ENCODE measurements at regions not wholly inside any gene's neighbourhood (a gene's known extent, or its start where the extent isn't known, plus 50 kb on each side); places are given as distances from the start of the nearest gene placed in this dataset.

DNA sequence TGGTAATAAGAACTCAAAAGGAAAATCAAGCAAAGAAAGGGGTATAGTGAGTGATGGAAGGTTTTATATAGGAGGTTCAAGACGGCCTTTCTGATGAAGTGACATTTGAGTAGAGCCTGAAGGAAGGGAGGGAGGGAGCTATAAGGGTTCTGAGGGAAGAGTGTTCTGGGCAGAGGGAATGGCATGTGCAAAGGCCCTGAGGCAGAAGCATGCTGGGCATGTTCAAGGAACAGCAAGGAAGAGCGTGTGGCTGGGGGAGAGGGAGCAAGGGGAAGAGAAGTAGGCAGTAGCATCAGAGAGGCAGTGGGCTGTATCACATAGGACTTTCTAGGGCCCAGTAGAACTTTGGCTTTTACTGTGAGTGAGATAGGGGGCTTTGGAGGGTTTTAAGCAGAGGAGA lies 108.9 kb upstream of the NAV2 start:
- TF ChIP-seq, protein P1, sequence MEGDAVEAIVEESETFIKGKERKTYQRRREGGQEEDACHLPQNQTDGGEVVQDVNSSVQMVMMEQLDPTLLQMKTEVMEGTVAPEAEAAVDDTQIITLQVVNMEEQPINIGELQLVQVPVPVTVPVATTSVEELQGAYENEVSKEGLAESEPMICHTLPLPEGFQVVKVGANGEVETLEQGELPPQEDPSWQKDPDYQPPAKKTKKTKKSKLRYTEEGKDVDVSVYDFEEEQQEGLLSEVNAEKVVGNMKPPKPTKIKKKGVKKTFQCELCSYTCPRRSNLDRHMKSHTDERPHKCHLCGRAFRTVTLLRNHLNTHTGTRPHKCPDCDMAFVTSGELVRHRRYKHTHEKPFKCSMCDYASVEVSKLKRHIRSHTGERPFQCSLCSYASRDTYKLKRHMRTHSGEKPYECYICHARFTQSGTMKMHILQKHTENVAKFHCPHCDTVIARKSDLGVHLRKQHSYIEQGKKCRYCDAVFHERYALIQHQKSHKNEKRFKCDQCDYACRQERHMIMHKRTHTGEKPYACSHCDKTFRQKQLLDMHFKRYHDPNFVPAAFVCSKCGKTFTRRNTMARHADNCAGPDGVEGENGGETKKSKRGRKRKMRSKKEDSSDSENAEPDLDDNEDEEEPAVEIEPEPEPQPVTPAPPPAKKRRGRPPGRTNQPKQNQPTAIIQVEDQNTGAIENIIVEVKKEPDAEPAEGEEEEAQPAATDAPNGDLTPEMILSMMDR (IDR thresholded peaks at IDR 0.05), result no peak
- no peak for TF ChIP-seq POLR2A (IDR thresholded peaks at IDR 0.05)

Data from esophagus squamous epithelium (tissue), 4 donors.